CD4-positive, alpha-beta T cell (primary cell): ENCODE measurements at regions not wholly inside any gene's neighbourhood (a gene's known extent, or its start where the extent isn't known, plus 50 kb on each side); places are given as distances from the start of the nearest gene placed in this dataset.

ENCODE experiments used
- ATAC-seq: fragments of 200-7000 bp; cut with Tn5 transposase; one replicate; pipeline ENCODE4 v1.10.0; 2022; ENCODE audit warnings: mild to moderate bottlenecking; ENCODE audit not compliant: poor library complexity
- CTCF ChIA-PET: fragments of 350-600 bp; sonication (Branson Sonifier 250); formaldehyde crosslinking; loops from one replicate; lab custom pipeline; 2021; ENCODE audit warnings: antibody characterized with exemption, inconsistent platforms; lab: Charles Lee
- POLR2A ChIA-PET: fragments of 350-600 bp; sonication (Branson Sonifier 250); formaldehyde crosslinking; loops from one replicate; lab custom pipeline; 2021; ENCODE audit warnings: antibody characterized with exemption, inconsistent platforms; lab: Charles Lee
- DNase-seq, 14 experiments: peaks; one replicate each; pipeline ENCODE4 v3.0.0-alpha.2; 2013 to 2020; ENCODE audit warnings: mixed read lengths in 2 of 14
- H3K27ac ChIP-seq, 2 donors: one replicate each; pipeline versions ENCODE4 v1.5.1 to v1.7.0; 2013; ENCODE audit warnings: low read length in 2 of 2, low read depth in 1 of 2, mild to moderate bottlenecking in 1 of 2
- H3K27me3 ChIP-seq, 2 experiments: 1 replicate in 1 of 2; 2 replicates in 1 of 2; pipeline versions ENCODE4 v1.6.1 to v1.7.0; 2013; ENCODE audit warnings: low read length in 2 of 2, control low read depth in 1 of 2, mild to moderate bottlenecking in 1 of 2, moderate library complexity in 1 of 2; ENCODE audit not compliant: insufficient read depth in 2 of 2, control insufficient read depth in 1 of 2
- H3K36me3 ChIP-seq: one replicate; pipeline ENCODE4 v1.6.1; 2013; ENCODE audit warnings: low read length, control low read depth; ENCODE audit not compliant: insufficient read depth
- H3K4me1 ChIP-seq: one replicate; pipeline ENCODE4 v1.6.1; 2013; ENCODE audit warnings: low read length, control low read depth; ENCODE audit not compliant: insufficient read depth
- H3K4me3 ChIP-seq: one replicate; pipeline ENCODE4 v1.5.1; 2013; ENCODE audit warnings: mild to moderate bottlenecking, low read length, moderate library complexity
- H3K9me3 ChIP-seq, 2 experiments: 1 replicate in 1 of 2; 2 replicates in 1 of 2; pipeline versions ENCODE4 v1.6.1 to v1.7.0; 2013; ENCODE audit warnings: low read length in 2 of 2, mild to moderate bottlenecking in 2 of 2, control low read depth in 1 of 2, moderate library complexity in 1 of 2; ENCODE audit not compliant: control insufficient read depth in 1 of 2, insufficient read depth in 1 of 2
- H3K27ac Mint-ChIP-seq: one replicate; pipeline ENCODE4 v1.8.0; 2020; ENCODE audit warnings: mixed read lengths
- H3K27me3 Mint-ChIP-seq: one replicate; pipeline ENCODE4 v1.8.0; 2021; ENCODE audit warnings: mixed read lengths
- H3K36me3 Mint-ChIP-seq: one replicate; pipeline ENCODE4 v1.8.0; 2021; ENCODE audit warnings: low read depth, mixed read lengths
- H3K4me1 Mint-ChIP-seq: one replicate; pipeline ENCODE4 v1.8.0; 2021; ENCODE audit warnings: low read depth, mixed read lengths
- H3K4me3 Mint-ChIP-seq: one replicate; pipeline ENCODE4 v1.8.0; 2020; ENCODE audit warnings: mild to moderate bottlenecking, mixed read lengths
- H3K9me3 Mint-ChIP-seq: one replicate; pipeline ENCODE4 v1.8.0; 2020; ENCODE audit warnings: mixed read lengths
- CTCF ChIP-seq: fragments of 200-600 bp; IDR thresholded peaks from one replicate; pipeline ENCODE4 v1.8.0; 2022; ENCODE audit warnings: antibody characterized with exemption, mild to moderate bottlenecking
- intact Hi-C, 2 experiments: fragments of 100-400 bp; cut with DNase I in 1 of 2; cut with micrococcal nuclease in 1 of 2; formaldehyde crosslinking; loops; one replicate each; pipeline versions ENCODE4 v1.15.1 to v1.9.0; 2023 to 2025; cut with DNase I, micrococcal nuclease

GRCh38 chr10:125549653-125550052, 133.3 kb downstream of the TEX36 start:
- no peaks in the 10 kb centered on the region for H3K4me1 ChIP-seq
- H3K27ac ChIP-seq = no peak overlapping the region
- TF ChIP-seq CTCF = no peak
- Mint-ChIP-seq H3K27ac (no peak overlapping the region), H3K36me3 (no peaks in the 10 kb centered on the region), H3K4me3 (no peak overlapping the region), H3K27me3 (peaks cover 8% of the 10 kb centered on the region), H3K4me1 (no peaks in the 10 kb centered on the region), H3K9me3 (peaks cover 5% of the 10 kb centered on the region)
- ChIA-PET POLR2A (no interaction called here), CTCF (no interaction called here)
- H3K27me3 ChIP-seq = no peaks in the 10 kb centered on the region
- no peak overlapping the region for H3K4me3 ChIP-seq
- intact Hi-C loops = no loop called here
- DNase-seq = no peak
- no peaks in the 10 kb centered on the region for H3K36me3 ChIP-seq
- ATAC-seq = no peak
- peaks cover 5 to 14% of the 10 kb centered on the region in 2 experiments for H3K9me3 ChIP-seq

- H3K27ac Mint-ChIP-seq = no peak overlapping the region
- Histone ChIP-seq H3K36me3 (no peaks in the 10 kb centered on the region), H3K9me3 (peaks cover 5 to 21% of the 10 kb centered on the region in 2 experiments), H3K27ac (no peak overlapping the region), H3K27me3 (no peaks in the 10 kb centered on the region), H3K4me1 (no peaks in the 10 kb centered on the region), H3K4me3 (no peak overlapping the region)
- no peak overlapping the region for H3K4me3 Mint-ChIP-seq
- no peaks in the 10 kb centered on the region for H3K4me1 Mint-ChIP-seq
- POLR2A ChIA-PET = no interaction called here
- no peak for DNase-seq
- no peak for TF ChIP-seq CTCF
- CTCF ChIA-PET = no interaction called here
- H3K9me3 Mint-ChIP-seq = peaks cover 5% of the 10 kb centered on the region
- intact Hi-C loops = no loop called here
- ATAC-seq = no peak
- no peaks in the 10 kb centered on the region for H3K36me3 Mint-ChIP-seq
- H3K27me3 Mint-ChIP-seq = peaks cover 8% of the 10 kb centered on the region
These were observed 134.1 kb downstream of the TEX36 start for GRCh38 chr10:125548878-125549277.

GRCh38 chr10:125548356-125548755, 134.6 kb downstream of the TEX36 start:
- no peaks in the 10 kb centered on the region for H3K36me3 Mint-ChIP-seq
- no peak for DNase-seq
- H3K9me3 ChIP-seq = peaks cover 5 to 24% of the 10 kb centered on the region in 2 experiments
- no peaks in the 10 kb centered on the region for H3K36me3 ChIP-seq
- H3K4me3 Mint-ChIP-seq = no peak overlapping the region
- H3K27me3 Mint-ChIP-seq = peaks cover 8% of the 10 kb centered on the region
- no peaks in the 10 kb centered on the region for H3K27me3 ChIP-seq
- H3K27ac Mint-ChIP-seq = no peak overlapping the region
- peaks cover 4% of the 10 kb centered on the region for H3K9me3 Mint-ChIP-seq
- no peaks in the 10 kb centered on the region for H3K4me1 ChIP-seq
- intact Hi-C loops = no loop called here
- H3K27ac ChIP-seq = no peak overlapping the region
- ATAC-seq = no peak
- CTCF ChIA-PET = no interaction called here
- TF ChIP-seq CTCF = no peak
- H3K4me1 Mint-ChIP-seq = no peaks in the 10 kb centered on the region
- POLR2A ChIA-PET = no interaction called here
- H3K4me3 ChIP-seq = no peak overlapping the region
